ENCODE measurements at regions not wholly inside any gene's neighbourhood (a gene's known extent, or its start where the extent isn't known, plus 50 kb on each side); places are given as distances from the start of the nearest gene placed in this dataset.
"Not testable (repeated sequence)": the region's sequence is repeated elsewhere in the genome, so short reads cannot be mapped to it uniquely, and the experiment has no call there.

DNA sequence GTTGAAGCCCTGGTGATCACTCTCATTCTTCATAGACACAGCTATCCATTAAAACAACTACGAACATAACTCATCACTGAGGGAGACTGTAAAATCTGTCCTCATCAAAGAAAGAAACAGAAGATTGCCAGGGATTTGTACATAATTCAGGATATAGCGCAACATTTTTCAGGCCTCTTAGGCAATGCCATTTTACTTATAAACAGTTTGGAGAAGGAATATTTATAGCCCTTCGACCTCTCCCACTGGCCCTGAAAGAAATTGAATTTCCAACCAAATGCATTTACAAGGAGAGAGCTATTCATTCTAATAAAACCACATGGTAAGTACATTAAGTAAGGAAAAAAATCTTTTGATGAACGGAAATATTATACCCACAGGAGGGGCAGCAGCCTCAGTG is 295.0 kb downstream of the RAD51AP2 start:
- Mint-ChIP-seq H3K9me3 (peaks cover 0 to 13% (median 3%) of the 10 kb centered on the region in 8 donors), H3K27me3 (no peaks in the 10 kb centered on the region), H3K4me3 (no peak overlapping the region), H3K27ac (no peak overlapping the region), H3K4me1 (no peaks in the 10 kb centered on the region), H3K36me3 (no peaks in the 10 kb centered on the region)
- H3K27ac ChIP-seq (ENCODE audit: low read depth, low read length) = no peak overlapping the region
- no peaks in the 10 kb centered on the region for H3K4me1 ChIP-seq (ENCODE audit: insufficient read depth, low read length)
- intact Hi-C loops (cut with micrococcal nuclease) = no loop called here
- H3K36me3 ChIP-seq (ENCODE audit: insufficient read depth, low read length) = no peaks in the 10 kb centered on the region
- H3K9me3 ChIP-seq (ENCODE audit: control insufficient read depth in 1 of 2, low read length in 2 of 2) = no peaks in the 10 kb centered on the region
- H3K27me3 ChIP-seq (ENCODE audit: insufficient read depth, low read length) = no peaks in the 10 kb centered on the region
- POLR2A ChIA-PET (ENCODE audit: partially characterized antibody) = no interaction called here
- CTCF ChIA-PET (ENCODE audit: partially characterized antibody) = no interaction called here
- no peak for DNase-seq
- no peak overlapping the region for H3K4me3 ChIP-seq (ENCODE audit: low read length in 2 of 2)

DNA sequence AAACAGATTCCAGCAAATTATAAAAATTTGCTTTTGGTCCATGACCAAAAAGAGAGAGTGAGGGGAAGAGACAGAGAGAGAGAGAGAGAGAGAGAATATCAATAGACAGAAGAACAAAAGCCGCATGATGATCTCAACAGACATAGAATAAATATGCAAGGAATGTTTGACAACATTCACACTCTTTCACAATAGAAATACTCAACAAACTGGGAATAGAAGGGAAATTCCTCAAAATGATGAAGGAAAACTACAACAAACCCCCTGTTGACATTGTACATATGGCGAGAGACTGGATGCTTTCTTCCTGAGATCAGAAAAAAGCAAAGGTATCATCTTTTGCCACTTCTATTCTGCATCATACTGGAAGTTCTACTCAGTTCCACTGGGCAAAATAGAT is 309.7 kb downstream of the RAD51AP2 start:
- no peaks in the 10 kb centered on the region for H3K4me1 ChIP-seq (ENCODE audit: insufficient read depth, low read length)
- no peak overlapping the region for H3K4me3 ChIP-seq (ENCODE audit: low read length in 2 of 2)
- H3K27me3 Mint-ChIP-seq = no peaks in the 10 kb centered on the region
- DNase-seq = no peak
- H3K36me3 ChIP-seq (ENCODE audit: insufficient read depth, low read length) = no peaks in the 10 kb centered on the region
- no peak overlapping the region for H3K4me3 Mint-ChIP-seq
- no peak overlapping the region for H3K27ac ChIP-seq (ENCODE audit: low read depth, low read length)
- POLR2A ChIA-PET (ENCODE audit: partially characterized antibody) = no interaction called here
- no peaks in the 10 kb centered on the region for H3K27me3 ChIP-seq (ENCODE audit: insufficient read depth, low read length)
- H3K36me3 Mint-ChIP-seq = no peaks in the 10 kb centered on the region
- no peaks in the 10 kb centered on the region for H3K9me3 ChIP-seq (ENCODE audit: control insufficient read depth in 1 of 2, low read length in 2 of 2)
- H3K27ac Mint-ChIP-seq = no peak overlapping the region
- CTCF ChIA-PET (ENCODE audit: partially characterized antibody) = interaction anchor here (0.6 kb wide), 1 partner anchor 16 kb away, joined by 3 read pairs; no protein-coding TSS in a partner anchor
- H3K9me3 Mint-ChIP-seq = peaks cover 0 to 23% (median 3%) of the 10 kb centered on the region in 8 donors
- no peaks in the 10 kb centered on the region for H3K4me1 Mint-ChIP-seq
- intact Hi-C loops (cut with micrococcal nuclease) = no loop called here

- no peaks in the 10 kb centered on the region for H3K36me3 Mint-ChIP-seq
- H3K27me3 Mint-ChIP-seq = no peaks in the 10 kb centered on the region
- Histone ChIP-seq H3K27ac (ENCODE audit: low read depth, low read length) (no peak overlapping the region), H3K36me3 (ENCODE audit: insufficient read depth, low read length) (no peaks in the 10 kb centered on the region), H3K4me3 (ENCODE audit: low read length in 2 of 2) (no peak overlapping the region), H3K4me1 (ENCODE audit: insufficient read depth, low read length) (no peaks in the 10 kb centered on the region), H3K27me3 (ENCODE audit: insufficient read depth, low read length) (no peaks in the 10 kb centered on the region), H3K9me3 (ENCODE audit: control insufficient read depth in 1 of 2, low read length in 2 of 2) (no peaks in the 10 kb centered on the region)
- H3K9me3 Mint-ChIP-seq = peaks cover 0 to 19% (median 3%) of the 10 kb centered on the region in 8 donors
- H3K4me1 Mint-ChIP-seq = no peaks in the 10 kb centered on the region
- intact Hi-C loops (cut with micrococcal nuclease) = no loop called here
- no peak overlapping the region for H3K27ac Mint-ChIP-seq
- CTCF ChIA-PET (ENCODE audit: partially characterized antibody) = no interaction called here
- no peak for DNase-seq
- POLR2A ChIA-PET (ENCODE audit: partially characterized antibody) = no interaction called here
- no peak overlapping the region for H3K4me3 Mint-ChIP-seq
These were observed 311.5 kb downstream of the RAD51AP2 start for GRCh38 chr2:17206771-17207170.

DNA sequence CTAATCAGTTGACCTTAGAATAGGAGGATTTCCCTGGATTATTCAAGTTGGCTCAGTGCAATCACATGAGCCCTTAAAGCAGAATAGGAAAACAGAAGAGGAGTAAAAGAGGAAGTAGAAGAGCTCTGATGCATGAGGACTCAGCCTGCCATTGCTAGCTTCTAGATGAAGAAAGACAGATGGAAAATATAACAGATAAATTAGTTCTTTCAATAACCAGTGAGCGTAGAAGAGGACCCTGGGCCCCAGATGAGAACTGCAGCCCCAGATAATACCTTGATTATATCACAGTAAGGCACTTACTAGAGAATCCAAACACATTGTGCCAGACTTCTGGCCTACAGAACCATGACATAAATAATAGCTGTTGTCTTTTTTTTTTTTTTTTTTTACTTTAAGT is 314.0 kb downstream of the RAD51AP2 start:
- H3K4me1 ChIP-seq (ENCODE audit: insufficient read depth, low read length); POLR2A ChIA-PET (ENCODE audit: partially characterized antibody); H3K4me3 ChIP-seq (ENCODE audit: low read length in 2 of 2); DNase-seq; H3K36me3 Mint-ChIP-seq; H3K27me3 Mint-ChIP-seq; CTCF ChIA-PET (ENCODE audit: partially characterized antibody); H3K36me3 ChIP-seq (ENCODE audit: insufficient read depth, low read length); H3K9me3 ChIP-seq (ENCODE audit: control insufficient read depth in 1 of 2, low read length in 2 of 2); H3K4me3 Mint-ChIP-seq; H3K4me1 Mint-ChIP-seq; intact Hi-C loops (cut with micrococcal nuclease); H3K27me3 ChIP-seq (ENCODE audit: insufficient read depth, low read length); H3K27ac Mint-ChIP-seq; H3K27ac ChIP-seq (ENCODE audit: low read depth, low read length): not testable (repeated sequence)
- H3K9me3 Mint-ChIP-seq = peaks cover 0 to 12% (median 5%) of the 10 kb centered on the region in 8 donors

DNA sequence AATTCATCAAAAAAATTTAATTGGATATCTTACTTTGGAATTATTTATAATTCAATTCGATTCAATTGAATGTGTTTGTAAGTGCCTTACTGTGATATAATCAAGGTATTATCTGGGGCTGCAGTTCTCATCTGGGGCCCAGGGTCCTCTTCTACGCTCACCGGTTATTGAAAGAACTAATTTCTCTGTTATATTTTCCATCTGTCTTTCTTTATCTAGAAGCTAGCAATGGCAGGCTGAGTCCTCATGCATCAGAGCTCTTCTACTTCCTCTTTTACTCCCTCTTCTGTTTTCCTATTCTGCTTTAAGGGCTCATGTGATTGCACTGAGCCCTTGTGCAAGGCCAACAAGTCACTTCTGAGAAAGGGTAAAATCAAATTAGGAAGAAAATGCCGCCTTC is 315.6 kb downstream of the RAD51AP2 start:
- H3K27me3 ChIP-seq (ENCODE audit: insufficient read depth, low read length); DNase-seq; H3K4me1 Mint-ChIP-seq; H3K27ac ChIP-seq (ENCODE audit: low read depth, low read length); H3K27me3 Mint-ChIP-seq; H3K36me3 Mint-ChIP-seq; H3K9me3 ChIP-seq (ENCODE audit: control insufficient read depth in 1 of 2, low read length in 2 of 2); POLR2A ChIA-PET (ENCODE audit: partially characterized antibody); intact Hi-C loops (cut with micrococcal nuclease); H3K4me3 ChIP-seq (ENCODE audit: low read length in 2 of 2); CTCF ChIA-PET (ENCODE audit: partially characterized antibody); H3K4me3 Mint-ChIP-seq; H3K4me1 ChIP-seq (ENCODE audit: insufficient read depth, low read length); H3K27ac Mint-ChIP-seq; H3K36me3 ChIP-seq (ENCODE audit: insufficient read depth, low read length): not testable (repeated sequence)
- H3K9me3 Mint-ChIP-seq = peaks cover 0 to 12% (median 5%) of the 10 kb centered on the region in 8 donors

GRCh38 chr2:17199741-17200140 is 318.5 kb downstream of the RAD51AP2 start:
- H3K27ac Mint-ChIP-seq = no peak overlapping the region
- peaks cover 2 to 10% (median 7%) of the 10 kb centered on the region in 8 donors for H3K9me3 Mint-ChIP-seq
- no peak overlapping the region for H3K27ac ChIP-seq (ENCODE audit: low read depth, low read length)
- no peak overlapping the region for H3K4me3 ChIP-seq (ENCODE audit: low read length in 2 of 2)
- H3K4me1 Mint-ChIP-seq = no peaks in the 10 kb centered on the region
- H3K9me3 ChIP-seq (ENCODE audit: control insufficient read depth in 1 of 2, low read length in 2 of 2) = no peaks in the 10 kb centered on the region
- no peak for DNase-seq
- no peaks in the 10 kb centered on the region for H3K27me3 ChIP-seq (ENCODE audit: insufficient read depth, low read length)
- ChIA-PET POLR2A (ENCODE audit: partially characterized antibody) (no interaction called here), CTCF (ENCODE audit: partially characterized antibody) (no interaction called here)
- H3K36me3 Mint-ChIP-seq = no peaks in the 10 kb centered on the region
- no peak overlapping the region for H3K4me3 Mint-ChIP-seq
- intact Hi-C loops (cut with micrococcal nuclease) = no loop called here
- H3K4me1 ChIP-seq (ENCODE audit: insufficient read depth, low read length) = no peaks in the 10 kb centered on the region
- H3K27me3 Mint-ChIP-seq = no peaks in the 10 kb centered on the region
- no peaks in the 10 kb centered on the region for H3K36me3 ChIP-seq (ENCODE audit: insufficient read depth, low read length)

GRCh38 chr2:17196380-17196779 is 321.9 kb downstream of the RAD51AP2 start:
- H3K4me1 Mint-ChIP-seq = no peaks in the 10 kb centered on the region
- H3K36me3 Mint-ChIP-seq = no peaks in the 10 kb centered on the region
- H3K4me1 ChIP-seq (ENCODE audit: insufficient read depth, low read length) = no peaks in the 10 kb centered on the region
- H3K27ac Mint-ChIP-seq = no peak overlapping the region
- no peaks in the 10 kb centered on the region for H3K27me3 ChIP-seq (ENCODE audit: insufficient read depth, low read length)
- peaks cover under 1 to 8% (median 4%) of the 10 kb centered on the region in 8 donors for H3K9me3 Mint-ChIP-seq
- ChIA-PET POLR2A (ENCODE audit: partially characterized antibody) (no interaction called here), CTCF (ENCODE audit: partially characterized antibody) (no interaction called here)
- no peak overlapping the region for H3K4me3 ChIP-seq (ENCODE audit: low read length in 2 of 2)
- intact Hi-C loops (cut with micrococcal nuclease) = no loop called here
- H3K9me3 ChIP-seq (ENCODE audit: control insufficient read depth in 1 of 2, low read length in 2 of 2) = no peaks in the 10 kb centered on the region
- DNase-seq = no peak
- H3K27me3 Mint-ChIP-seq = no peaks in the 10 kb centered on the region
- H3K36me3 ChIP-seq (ENCODE audit: insufficient read depth, low read length) = no peaks in the 10 kb centered on the region
- no peak overlapping the region for H3K4me3 Mint-ChIP-seq
- H3K27ac ChIP-seq (ENCODE audit: low read depth, low read length) = no peak overlapping the region

DNA sequence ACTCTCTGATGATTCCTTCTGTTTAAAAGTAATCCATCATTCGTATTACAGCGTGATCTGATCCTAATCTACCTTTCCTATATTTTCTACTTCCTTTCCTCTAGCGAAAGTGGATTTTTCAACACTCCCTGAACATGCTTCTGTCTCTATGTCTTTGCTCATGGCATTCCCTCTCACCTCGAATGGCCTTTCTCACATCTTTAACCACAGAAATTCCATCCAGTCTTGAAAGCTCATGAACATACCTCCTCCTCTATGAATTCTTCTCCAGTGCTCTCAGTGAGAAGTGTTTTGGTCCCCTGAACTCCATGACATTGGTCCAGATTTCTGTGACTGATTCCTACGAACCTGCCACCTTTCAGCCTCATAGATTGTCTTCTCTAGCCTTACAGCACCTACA is 323.2 kb downstream of the RAD51AP2 start:
- no peaks in the 10 kb centered on the region for H3K4me1 ChIP-seq (ENCODE audit: insufficient read depth, low read length)
- no peak overlapping the region for H3K27ac Mint-ChIP-seq
- CTCF ChIA-PET (ENCODE audit: partially characterized antibody) = no interaction called here
- no peak overlapping the region for H3K4me3 Mint-ChIP-seq
- H3K9me3 Mint-ChIP-seq = peaks cover 0 to 9% (median 5%) of the 10 kb centered on the region in 8 donors
- H3K4me1 Mint-ChIP-seq = no peaks in the 10 kb centered on the region
- H3K36me3 Mint-ChIP-seq = no peaks in the 10 kb centered on the region
- H3K27me3 Mint-ChIP-seq = no peaks in the 10 kb centered on the region
- no peak overlapping the region for H3K27ac ChIP-seq (ENCODE audit: low read depth, low read length)
- DNase-seq = no peak
- no peaks in the 10 kb centered on the region for H3K36me3 ChIP-seq (ENCODE audit: insufficient read depth, low read length)
- intact Hi-C loops (cut with micrococcal nuclease) = no loop called here
- POLR2A ChIA-PET (ENCODE audit: partially characterized antibody) = no interaction called here
- no peak overlapping the region for H3K4me3 ChIP-seq (ENCODE audit: low read length in 2 of 2)
- H3K9me3 ChIP-seq (ENCODE audit: control insufficient read depth in 1 of 2, low read length in 2 of 2) = no peaks in the 10 kb centered on the region
- H3K27me3 ChIP-seq (ENCODE audit: insufficient read depth, low read length) = no peaks in the 10 kb centered on the region
